ENCODE measurements at regions not wholly inside any gene's neighbourhood (a gene's known extent, or its start where the extent isn't known, plus 50 kb on each side); places are given as distances from the start of the nearest gene placed in this dataset.

DNA sequence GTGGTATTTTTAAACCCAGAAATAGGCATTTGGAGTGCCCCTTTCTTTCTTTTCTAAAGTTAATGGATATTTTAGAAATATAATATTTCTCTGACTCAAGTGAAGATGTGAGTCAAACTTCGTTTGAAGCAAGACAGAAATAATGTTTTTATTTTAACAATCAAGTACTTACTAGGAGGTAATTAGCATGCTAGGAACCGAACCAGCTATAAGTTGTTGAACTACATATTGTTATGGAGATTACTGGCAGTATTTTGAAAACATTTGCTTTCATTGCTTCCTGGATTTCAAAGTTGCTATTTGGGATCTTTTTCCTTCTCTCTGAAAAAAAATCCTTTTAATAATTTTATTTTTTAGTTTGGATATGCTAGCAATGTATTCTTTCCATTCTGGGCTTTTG, 225.2 kb downstream of the NEDD1 start:
- Mint-ChIP-seq H3K36me3 (ENCODE audit: insufficient read depth) (no peaks in the 10 kb centered on the region), H3K4me3 (no peak overlapping the region), H3K9me3 (no peaks in the 10 kb centered on the region), H3K27me3 (ENCODE audit: low read depth) (peaks cover 6% of the 10 kb centered on the region), H3K4me1 (ENCODE audit: low read depth) (no peaks in the 10 kb centered on the region)
- ATAC-seq (no peak), DNase-seq (no peak)

DNA sequence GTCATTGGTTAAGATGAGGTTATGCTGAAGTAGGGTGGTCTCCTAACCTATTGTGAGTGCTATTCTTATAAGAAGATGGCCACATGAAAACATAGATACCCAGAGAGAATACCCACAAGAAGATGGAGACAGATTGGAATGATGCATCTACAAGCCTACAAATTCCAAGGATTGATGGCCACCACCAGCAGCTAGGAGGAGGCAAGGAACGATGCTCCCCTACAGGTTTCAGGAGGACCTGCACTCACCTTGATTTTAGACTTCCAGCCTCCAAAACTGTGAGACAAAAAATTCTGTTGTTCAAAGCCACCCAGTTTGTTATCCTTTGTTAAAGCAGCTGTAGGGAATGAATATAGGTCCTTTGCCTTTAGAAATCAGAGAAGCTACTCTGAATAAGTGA, 227.4 kb downstream of the NEDD1 start:
- ATAC-seq: no peak
- H3K4me1 Mint-ChIP-seq (ENCODE audit: low read depth): no peaks in the 10 kb centered on the region
- no peak for DNase-seq

DNA sequence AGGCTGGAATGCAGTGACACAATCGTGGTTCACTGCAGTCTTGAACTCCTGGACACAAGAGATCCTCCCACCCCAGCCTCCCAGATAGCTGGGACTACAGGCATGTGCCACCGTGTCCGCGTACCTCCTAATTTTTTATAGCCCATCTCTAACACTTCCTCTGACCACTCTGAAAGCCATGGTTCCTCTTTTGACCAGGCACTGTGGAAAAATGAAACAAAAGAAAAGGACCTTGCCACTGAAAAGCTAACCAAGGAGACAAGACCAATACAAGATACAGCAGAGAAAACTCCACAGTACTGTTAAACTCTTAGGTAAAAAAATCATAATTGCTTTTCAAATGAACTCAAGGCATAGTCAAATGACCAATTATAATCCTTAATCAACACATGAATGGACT, 233.3 kb downstream of the NEDD1 start:
- no peaks in the 10 kb centered on the region for H3K9me3 Mint-ChIP-seq
- ATAC-seq (no peak), DNase-seq (no peak)
- H3K4me1 Mint-ChIP-seq (ENCODE audit: low read depth): no peaks in the 10 kb centered on the region
- peaks cover 9% of the 10 kb centered on the region for H3K27me3 Mint-ChIP-seq (ENCODE audit: low read depth)
- H3K4me3 Mint-ChIP-seq: no peak overlapping the region
- H3K36me3 Mint-ChIP-seq (ENCODE audit: insufficient read depth): no peaks in the 10 kb centered on the region

More for the DNA sequence above, 227.4 kb downstream of the NEDD1 start:
- Mint-ChIP-seq H3K36me3 (ENCODE audit: insufficient read depth) (no peaks in the 10 kb centered on the region), H3K4me3 (no peak overlapping the region), H3K9me3 (no peaks in the 10 kb centered on the region), H3K27me3 (ENCODE audit: low read depth) (peaks cover 6% of the 10 kb centered on the region)

DNA sequence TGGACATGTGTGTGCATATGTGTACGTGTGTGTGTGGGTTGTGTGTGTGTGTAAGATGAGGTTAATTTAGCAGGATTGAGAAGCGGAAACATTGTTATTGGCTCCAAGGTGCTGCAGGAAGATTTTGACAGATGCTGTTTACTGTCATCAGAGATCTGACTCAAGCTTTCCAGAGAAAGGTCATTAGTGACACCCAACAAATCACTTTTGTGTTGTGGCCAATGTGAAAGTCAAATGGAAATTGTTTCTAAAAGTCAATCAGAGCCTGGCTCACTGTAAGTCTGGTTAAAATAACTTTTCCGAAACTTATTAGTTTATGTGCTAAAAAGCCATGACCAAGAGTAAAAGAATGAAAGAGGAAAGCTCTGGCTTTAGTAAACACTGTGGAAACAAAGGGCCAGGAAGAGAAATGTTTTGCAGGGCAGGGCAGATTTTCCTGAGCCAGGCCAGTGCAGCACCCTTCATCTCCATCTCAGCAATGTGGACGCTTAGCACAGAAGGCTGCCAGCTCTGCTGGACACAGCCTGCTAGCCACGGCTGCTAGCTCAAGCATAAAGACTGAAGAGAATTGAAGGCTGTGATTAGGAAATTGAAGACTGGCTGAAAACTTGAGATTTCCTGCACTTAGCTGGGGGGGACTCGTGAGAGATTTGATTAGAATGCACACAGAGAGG, 235.8 kb downstream of the NEDD1 start:
- H3K9me3 Mint-ChIP-seq: no peaks in the 10 kb centered on the region
- H3K4me1 Mint-ChIP-seq (ENCODE audit: low read depth): no peaks in the 10 kb centered on the region
- ATAC-seq (no peak), DNase-seq (no peak)
- peaks cover 9% of the 10 kb centered on the region for H3K27me3 Mint-ChIP-seq (ENCODE audit: low read depth)
- H3K4me3 Mint-ChIP-seq: no peak overlapping the region
- H3K36me3 Mint-ChIP-seq (ENCODE audit: insufficient read depth): no peaks in the 10 kb centered on the region

DNA sequence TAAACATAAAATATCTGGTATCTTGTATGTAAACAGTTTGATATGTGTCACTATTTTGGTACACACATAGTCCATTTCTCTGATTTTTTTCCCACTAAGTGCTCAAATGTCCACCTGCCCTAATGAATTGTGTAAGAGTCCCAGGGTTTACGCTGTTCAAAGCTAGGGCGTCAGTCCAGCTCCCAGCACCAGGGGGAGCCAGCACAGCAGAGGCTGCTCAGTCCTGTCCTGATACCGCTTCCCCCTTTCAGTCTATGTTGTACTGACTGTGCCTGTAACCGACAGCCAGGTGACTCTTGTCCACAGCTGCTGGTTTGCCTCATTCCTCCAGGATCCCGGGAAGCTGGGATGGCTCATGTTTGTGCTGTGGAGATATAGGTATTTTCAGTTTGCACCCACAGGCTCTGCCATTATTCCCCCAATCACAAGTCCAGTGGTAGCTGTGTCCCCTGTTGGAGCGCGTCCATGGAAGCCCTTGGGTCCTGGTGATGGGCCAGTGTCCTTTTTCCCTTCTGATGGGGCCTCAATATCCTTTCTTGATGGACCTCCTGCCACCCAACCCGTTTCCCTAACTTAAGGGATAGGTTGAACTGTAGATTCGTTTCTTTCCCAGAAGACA, 242.0 kb downstream of the NEDD1 start:
- H3K9me3 Mint-ChIP-seq: no peaks in the 10 kb centered on the region
- no peak overlapping the region for H3K4me3 Mint-ChIP-seq
- peaks cover 2% of the 10 kb centered on the region for H3K27me3 Mint-ChIP-seq (ENCODE audit: low read depth)
- peak; percentile 70 to 80 for ATAC-seq
- H3K36me3 Mint-ChIP-seq (ENCODE audit: insufficient read depth): no peaks in the 10 kb centered on the region
- no peaks in the 10 kb centered on the region for H3K4me1 Mint-ChIP-seq (ENCODE audit: low read depth)
- peak; percentile 5 for DNase-seq

DNA sequence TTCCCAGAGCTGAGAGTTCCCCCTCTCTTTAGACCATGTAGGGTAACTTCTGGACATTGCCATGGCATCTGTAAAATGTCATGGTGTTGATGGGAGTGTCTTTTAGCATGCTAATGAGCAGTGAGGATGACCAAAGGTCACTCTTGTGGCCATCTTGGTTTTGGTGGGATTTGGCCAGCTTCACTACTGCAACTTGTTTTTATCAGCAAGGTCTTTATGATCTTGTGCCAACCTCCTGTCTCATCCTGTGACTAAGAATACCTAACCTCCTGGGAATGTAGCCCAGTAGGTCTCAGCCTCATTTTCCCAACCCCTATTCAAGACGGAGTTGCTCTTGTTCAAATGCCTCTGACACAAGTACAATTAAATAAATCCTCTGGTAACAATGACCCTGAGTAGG, 244.4 kb downstream of the NEDD1 start:
- DNase-seq: no peak
- Mint-ChIP-seq H3K27me3 (ENCODE audit: low read depth) (no peaks in the 10 kb centered on the region), H3K36me3 (ENCODE audit: insufficient read depth) (no peaks in the 10 kb centered on the region), H3K4me1 (ENCODE audit: low read depth) (no peaks in the 10 kb centered on the region), H3K9me3 (no peaks in the 10 kb centered on the region), H3K4me3 (no peak overlapping the region)
- ATAC-seq: no peak

DNA sequence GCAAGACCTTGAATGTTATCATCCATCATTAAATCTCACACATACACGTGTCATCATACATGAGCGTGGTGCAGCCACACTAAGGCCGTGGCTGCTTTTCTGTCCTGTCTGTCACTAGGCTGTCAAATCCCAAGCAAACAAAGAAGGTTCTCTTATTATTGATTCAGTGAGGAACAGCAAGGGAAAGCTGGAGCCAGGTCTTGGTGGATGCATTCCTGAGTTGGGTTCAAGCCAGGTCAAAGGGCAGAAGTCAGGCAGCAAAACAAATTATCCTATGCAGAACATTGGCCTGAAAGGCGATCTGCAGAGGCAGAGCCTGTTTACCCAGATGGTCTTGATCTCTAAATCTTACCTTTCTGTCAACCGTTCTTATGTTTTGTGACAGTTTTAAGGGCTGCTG, 252.3 kb downstream of the NEDD1 start:
- no peaks in the 10 kb centered on the region for H3K4me1 Mint-ChIP-seq (ENCODE audit: low read depth)
- DNase-seq: no peak
- peaks cover 2% of the 10 kb centered on the region for H3K27me3 Mint-ChIP-seq (ENCODE audit: low read depth)
- no peaks in the 10 kb centered on the region for H3K9me3 Mint-ChIP-seq
- H3K36me3 Mint-ChIP-seq (ENCODE audit: insufficient read depth): no peaks in the 10 kb centered on the region
- H3K4me3 Mint-ChIP-seq: no peak overlapping the region
- no peak for ATAC-seq

DNA sequence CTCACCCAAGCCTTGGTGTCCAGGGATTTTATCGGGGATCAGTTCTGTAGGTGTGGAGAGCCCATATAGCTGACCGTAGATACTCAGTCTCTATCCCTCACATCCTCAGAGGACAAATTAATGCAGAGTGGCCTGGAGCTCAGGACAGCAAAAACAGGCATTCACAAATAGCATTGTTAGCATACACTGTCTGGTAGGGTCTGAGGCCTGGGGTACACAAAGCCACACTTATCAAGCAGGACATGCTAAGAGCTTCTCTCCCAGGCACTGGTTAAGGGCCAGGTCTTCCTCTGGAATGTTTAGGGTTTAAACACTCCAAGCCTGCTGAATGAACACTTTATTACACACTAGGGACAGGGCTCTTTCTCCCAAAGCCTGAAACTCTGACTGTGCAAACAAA, 253.2 kb downstream of the NEDD1 start:
- H3K4me1 Mint-ChIP-seq (ENCODE audit: low read depth): no peaks in the 10 kb centered on the region
- no peak overlapping the region for H3K4me3 Mint-ChIP-seq
- DNase-seq (no peak), ATAC-seq (no peak)
- H3K27me3 Mint-ChIP-seq (ENCODE audit: low read depth): peaks cover 2% of the 10 kb centered on the region
- no peaks in the 10 kb centered on the region for H3K9me3 Mint-ChIP-seq
- H3K36me3 Mint-ChIP-seq (ENCODE audit: insufficient read depth): no peaks in the 10 kb centered on the region

DNA sequence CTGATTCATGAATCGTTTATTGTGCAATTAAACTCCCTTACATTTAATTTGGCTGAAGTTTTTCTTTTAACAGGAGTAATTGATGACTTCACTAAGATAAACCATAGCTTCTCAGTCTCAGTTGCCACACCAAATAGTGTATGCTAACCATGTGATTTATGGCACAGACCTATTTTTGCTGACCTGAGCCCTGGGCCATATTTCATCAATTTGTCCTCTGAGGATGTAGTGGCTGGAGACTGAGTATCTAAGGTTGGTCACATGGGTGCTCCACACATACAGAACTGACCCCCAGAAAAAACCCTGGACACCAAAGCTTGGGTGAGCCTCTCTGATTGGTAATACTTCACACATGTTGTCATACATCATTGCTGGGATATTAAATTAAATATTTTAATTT, 255.1 kb downstream of the NEDD1 start:
- DNase-seq: no peak
- no peaks in the 10 kb centered on the region for H3K4me1 Mint-ChIP-seq (ENCODE audit: low read depth)
- H3K4me3 Mint-ChIP-seq: no peak overlapping the region
- no peak for ATAC-seq
- H3K9me3 Mint-ChIP-seq: no peaks in the 10 kb centered on the region
- H3K27me3 Mint-ChIP-seq (ENCODE audit: low read depth): peaks cover 2% of the 10 kb centered on the region
- no peaks in the 10 kb centered on the region for H3K36me3 Mint-ChIP-seq (ENCODE audit: insufficient read depth)

DNA sequence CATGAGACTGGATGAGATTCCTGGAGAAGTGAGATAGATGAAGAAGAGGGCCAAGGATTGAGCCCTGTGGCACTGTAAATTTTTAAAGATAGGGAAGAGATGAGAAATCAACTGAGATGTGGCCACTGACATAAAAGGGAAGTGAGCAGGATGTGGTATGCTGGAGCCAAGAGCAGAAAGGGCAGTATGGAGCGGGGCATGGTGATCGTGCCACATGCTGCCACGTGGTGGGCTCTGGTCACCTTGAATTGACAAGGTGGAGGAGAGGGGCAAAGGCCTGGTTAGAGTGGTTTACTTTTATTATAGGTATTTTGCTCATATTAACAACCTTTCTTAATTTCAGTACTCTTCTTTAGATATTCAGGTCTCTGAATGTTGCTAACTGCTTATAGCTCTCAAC, 257.9 kb downstream of the NEDD1 start:
- ATAC-seq (no peak), DNase-seq (no peak)
- Mint-ChIP-seq H3K4me1 (ENCODE audit: low read depth) (no peaks in the 10 kb centered on the region), H3K36me3 (ENCODE audit: insufficient read depth) (no peaks in the 10 kb centered on the region), H3K9me3 (no peaks in the 10 kb centered on the region), H3K27me3 (ENCODE audit: low read depth) (peaks cover 2% of the 10 kb centered on the region), H3K4me3 (no peak overlapping the region)

DNA sequence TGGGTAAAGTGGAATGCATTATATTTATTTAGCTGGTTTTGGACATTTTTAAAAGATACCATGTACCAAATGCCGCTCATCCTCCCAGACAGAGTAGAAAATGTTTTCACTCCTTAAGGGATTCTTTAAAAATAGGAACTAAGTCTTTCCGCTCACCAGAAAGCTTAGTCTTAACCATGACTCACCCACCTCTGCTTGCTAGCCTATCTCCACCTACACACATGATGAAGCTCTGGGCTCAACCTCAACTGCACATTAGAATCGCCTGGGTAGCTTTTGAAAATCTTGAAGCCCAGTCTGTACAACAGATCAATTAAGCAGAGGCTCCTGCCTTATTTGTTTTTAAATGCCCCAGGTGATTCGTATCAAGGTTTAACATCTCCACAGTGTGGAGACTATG, 260.5 kb downstream of the NEDD1 start:
- H3K27me3 Mint-ChIP-seq (ENCODE audit: low read depth): peaks cover 2% of the 10 kb centered on the region
- no peak for ATAC-seq
- no peaks in the 10 kb centered on the region for H3K9me3 Mint-ChIP-seq
- no peak for DNase-seq
- H3K4me1 Mint-ChIP-seq (ENCODE audit: low read depth): no peaks in the 10 kb centered on the region
- no peak overlapping the region for H3K4me3 Mint-ChIP-seq
- H3K36me3 Mint-ChIP-seq (ENCODE audit: insufficient read depth): no peaks in the 10 kb centered on the region

DNA sequence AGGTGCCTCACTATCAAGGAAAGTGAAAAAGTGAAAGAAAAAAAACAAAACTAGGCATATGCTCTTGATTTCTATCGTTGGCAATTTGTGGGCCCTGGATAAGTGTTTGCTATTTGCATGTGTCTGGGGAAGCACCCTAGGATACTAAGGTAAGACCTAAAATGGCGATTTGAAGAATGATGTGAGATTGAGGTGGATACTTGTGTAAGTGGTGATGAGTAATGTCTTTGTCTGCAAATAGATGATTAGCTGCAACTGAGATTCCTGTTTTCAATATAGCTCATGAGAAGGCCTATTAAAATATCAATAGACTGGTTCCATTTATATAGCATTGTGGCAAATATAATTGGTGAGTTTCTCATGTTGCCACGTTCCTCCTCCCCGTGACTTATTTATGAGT, 261.7 kb downstream of the NEDD1 start:
- no peaks in the 10 kb centered on the region for H3K36me3 Mint-ChIP-seq (ENCODE audit: insufficient read depth)
- H3K4me1 Mint-ChIP-seq (ENCODE audit: low read depth): no peaks in the 10 kb centered on the region
- peaks cover under 1% of the 10 kb centered on the region for H3K27me3 Mint-ChIP-seq (ENCODE audit: low read depth)
- no peak overlapping the region for H3K4me3 Mint-ChIP-seq
- no peaks in the 10 kb centered on the region for H3K9me3 Mint-ChIP-seq
- DNase-seq: no peak
- ATAC-seq: no peak

DNA sequence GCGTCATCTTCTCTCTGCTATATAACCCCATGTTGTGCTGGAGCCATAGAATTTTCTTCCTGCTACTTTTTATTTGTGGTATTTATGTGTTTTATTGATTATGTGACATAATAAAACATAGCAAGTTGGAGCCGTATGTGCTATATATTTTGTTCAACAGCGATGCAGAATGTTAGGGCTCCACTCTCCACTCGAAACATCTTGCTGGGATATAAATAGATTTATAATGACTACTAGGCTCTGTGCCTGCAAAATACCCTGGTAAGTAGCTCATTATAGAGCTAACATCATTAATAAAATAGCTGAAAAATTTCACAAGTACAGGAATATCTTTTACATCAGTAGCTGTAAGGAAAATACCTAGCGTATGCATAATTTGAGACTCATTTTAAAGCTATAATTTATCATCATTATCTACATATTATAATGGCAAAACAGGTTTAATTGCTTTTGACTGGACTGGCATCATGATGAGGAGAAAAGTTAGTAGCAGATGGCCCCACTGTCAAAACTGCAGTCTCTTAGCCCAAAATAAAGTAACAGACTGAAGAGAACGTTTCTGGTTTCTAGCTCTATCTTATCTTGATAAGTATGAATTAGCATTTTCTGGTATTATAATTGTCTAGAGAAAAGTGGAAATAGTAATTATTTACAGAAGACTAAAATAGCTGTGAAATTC, 263.0 kb downstream of the NEDD1 start:
- ATAC-seq (no peak), DNase-seq (no peak)
- no peaks in the 10 kb centered on the region for H3K36me3 Mint-ChIP-seq (ENCODE audit: insufficient read depth)
- H3K4me1 Mint-ChIP-seq (ENCODE audit: low read depth): no peaks in the 10 kb centered on the region
- no peaks in the 10 kb centered on the region for H3K27me3 Mint-ChIP-seq (ENCODE audit: low read depth)
- no peak overlapping the region for H3K4me3 Mint-ChIP-seq
- no peaks in the 10 kb centered on the region for H3K9me3 Mint-ChIP-seq

DNA sequence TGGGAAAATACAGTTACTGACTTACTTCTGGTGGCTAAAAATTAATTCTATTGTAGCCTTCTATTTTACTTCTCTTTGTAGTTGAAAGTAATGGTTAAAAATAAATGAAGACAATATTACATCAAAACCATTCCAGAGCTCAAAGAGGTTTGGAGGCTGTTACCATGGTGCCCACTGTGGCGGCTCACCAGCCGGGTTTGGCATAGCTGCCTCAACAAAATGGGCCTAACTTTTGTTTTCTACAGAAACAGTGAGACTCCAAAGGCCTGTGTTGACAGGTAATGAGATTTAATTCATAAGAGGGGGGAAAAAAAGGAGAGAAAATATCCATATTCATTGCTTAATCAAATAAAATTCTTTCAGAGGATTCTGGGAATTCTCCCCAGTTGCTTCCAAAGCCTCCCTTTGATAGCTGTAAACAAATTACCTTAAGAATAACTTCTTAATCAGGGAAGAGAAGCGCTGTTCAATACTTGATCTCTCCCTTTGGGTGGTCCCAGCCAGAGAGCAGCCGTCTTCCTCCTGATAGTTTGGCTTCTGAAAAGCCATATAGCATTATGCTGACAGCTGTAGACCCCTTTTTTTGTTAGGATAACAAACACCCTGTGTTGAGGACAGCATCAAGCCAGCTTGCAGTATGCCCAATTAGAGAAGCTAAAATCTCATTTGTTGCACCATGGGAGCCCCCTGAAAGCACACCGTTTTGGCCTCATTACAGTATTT, 266.8 kb downstream of the NEDD1 start:
- Mint-ChIP-seq H3K27me3 (ENCODE audit: low read depth) (no peaks in the 10 kb centered on the region), H3K4me1 (ENCODE audit: low read depth) (no peaks in the 10 kb centered on the region), H3K36me3 (ENCODE audit: insufficient read depth) (no peaks in the 10 kb centered on the region), H3K4me3 (no peak overlapping the region), H3K9me3 (no peaks in the 10 kb centered on the region)
- ATAC-seq: no peak
- no peak for DNase-seq

DNA sequence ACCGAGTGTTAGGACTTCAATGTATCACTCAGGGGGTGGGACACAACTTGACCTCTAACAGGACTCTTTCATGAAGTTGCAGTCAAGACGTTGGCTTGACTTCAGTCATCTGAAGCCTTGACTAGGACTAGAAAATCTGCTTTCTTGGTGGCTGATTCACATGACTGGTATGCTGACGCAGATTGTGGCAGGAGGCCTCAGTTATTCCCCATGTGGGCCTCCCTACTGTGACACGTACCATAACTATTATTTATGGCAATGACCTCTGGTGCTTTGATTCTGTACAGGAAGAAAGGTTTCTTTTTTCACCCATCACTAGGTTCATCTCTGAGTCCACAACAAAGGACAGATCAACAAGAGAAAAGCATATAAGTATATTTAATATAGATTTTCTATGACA, 270.4 kb downstream of the NEDD1 start:
- Mint-ChIP-seq H3K9me3 (no peaks in the 10 kb centered on the region), H3K27me3 (ENCODE audit: low read depth) (peaks cover 5% of the 10 kb centered on the region), H3K4me3 (no peak overlapping the region), H3K4me1 (ENCODE audit: low read depth) (no peaks in the 10 kb centered on the region), H3K36me3 (ENCODE audit: insufficient read depth) (no peaks in the 10 kb centered on the region)
- DNase-seq (no peak), ATAC-seq (no peak)

Data from activated T-cell treated with anti-CD3 and anti-CD28 coated beads, Interleukin-2, amount 50 U/mL, for 4 hours (primary cell).